GM18868 (cell line): ENCODE measurements at regions not wholly inside any gene's neighbourhood (a gene's known extent, or its start where the extent isn't known, plus 50 kb on each side); places are given as distances from the start of the nearest gene placed in this dataset.
"Not testable (repeated sequence)": the region's sequence is repeated elsewhere in the genome, so short reads cannot be mapped to it uniquely, and the experiment has no call there.

Experiments used
- ATAC-seq: cut with Tn5 transposase; IDR thresholded peaks from one replicate; pipeline ENCODE4 v1.9.1; 2021; ENCODE audit warnings: mild to moderate bottlenecking, moderate library complexity; ENCODE audit not compliant: unreplicated experiment

DNA sequence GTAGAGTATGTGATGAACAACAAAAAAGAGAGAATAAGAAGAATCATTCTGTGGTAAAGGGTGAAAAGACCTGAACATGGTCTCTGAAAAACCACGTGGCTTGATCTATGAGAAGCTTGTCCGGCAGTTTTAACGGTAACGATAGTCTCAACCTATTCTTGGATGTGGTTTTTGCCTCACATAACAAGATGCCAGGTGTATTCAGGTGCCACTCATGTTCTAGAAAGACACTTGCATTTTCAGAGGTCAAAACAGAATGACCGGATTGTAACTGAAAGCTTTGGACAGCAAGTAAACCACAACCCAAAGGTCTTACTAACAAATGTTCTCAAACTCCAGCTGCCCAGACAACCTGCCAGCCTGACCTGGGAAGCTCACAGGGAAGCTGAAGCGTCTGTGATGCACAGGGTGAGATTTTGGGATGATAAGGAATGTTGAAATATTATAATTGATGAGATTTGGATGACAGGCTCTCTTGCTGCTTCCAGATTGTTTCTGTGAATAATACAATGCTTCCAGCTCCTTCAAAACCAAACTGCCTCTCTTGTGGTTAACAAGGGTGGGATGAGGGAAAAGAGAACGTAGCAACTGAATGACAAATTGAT is 137.4 kb upstream of the GRB10 start:
- no peak for ATAC-seq

GRCh38 chr7:50915621-50916020 is 132.9 kb upstream of the GRB10 start:
- no peak for ATAC-seq

DNA sequence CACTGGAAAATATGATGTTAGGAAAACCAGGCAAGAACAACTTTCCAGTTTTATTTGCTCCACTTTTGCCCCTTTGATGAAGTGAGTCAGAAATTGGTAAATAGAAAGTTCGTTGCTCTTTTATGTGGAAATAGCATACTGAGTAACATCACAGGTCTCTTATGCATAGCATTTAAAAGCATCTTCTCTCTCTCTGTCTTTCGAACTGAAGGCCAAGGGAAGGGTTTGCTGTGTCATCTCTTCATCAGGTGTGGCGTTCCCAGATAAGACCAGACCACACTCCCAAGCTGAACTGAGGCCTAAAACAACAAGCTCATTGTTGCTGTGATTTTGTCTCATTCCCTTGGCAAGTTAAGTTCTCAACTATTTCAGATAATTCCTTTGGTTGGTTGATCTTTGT is 131.8 kb upstream of the GRB10 start:
- no peak for ATAC-seq

GRCh38 chr7:50908628-50909290 is 126.1 kb upstream of the GRB10 start:
- ATAC-seq, result no peak

DNA sequence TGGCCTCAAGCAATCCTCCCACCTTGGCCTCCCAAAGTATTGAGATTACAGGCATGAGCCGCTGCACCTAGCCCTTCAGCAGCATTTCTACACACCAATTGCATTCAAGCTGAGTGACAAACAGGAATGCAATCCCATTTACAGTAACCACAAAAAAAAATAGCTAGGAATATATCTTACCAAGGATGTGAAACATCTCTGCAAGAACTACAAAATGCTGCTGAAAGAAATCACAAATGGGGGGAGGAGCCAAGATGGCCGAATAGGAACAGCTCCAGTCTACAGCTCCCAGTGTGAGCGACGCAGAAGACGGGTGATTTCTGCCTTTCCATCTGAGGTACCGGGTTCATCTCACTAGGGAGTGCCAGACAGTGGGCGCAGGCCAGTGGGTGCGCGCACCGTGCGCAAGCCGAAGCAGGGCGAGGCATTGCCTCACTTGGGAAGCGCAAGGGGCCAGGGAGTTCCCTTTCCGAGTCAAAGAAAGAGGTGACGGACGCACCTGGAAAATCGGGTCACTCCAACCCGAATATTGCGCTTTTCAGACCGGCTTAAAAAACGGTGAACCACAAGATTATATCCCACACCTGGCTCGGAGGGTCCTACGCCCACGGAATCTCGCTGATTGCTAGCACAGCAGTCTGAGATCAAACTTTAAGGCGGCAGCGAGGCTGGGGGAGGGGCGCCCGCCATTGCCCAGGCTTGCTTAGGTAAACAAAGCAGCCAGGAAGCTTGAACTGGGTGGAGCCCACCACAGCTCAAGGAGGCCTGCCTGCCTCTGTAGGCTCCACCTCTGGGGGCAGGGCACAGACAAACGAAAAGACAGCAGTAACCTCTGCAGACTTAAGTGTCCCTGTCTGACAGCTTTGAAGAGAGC is 116.1 kb upstream of the GRB10 start:
- not testable (repeated sequence) for ATAC-seq

GRCh38 chr7:50887061-50887460 is 104.4 kb upstream of the GRB10 start:
- not testable (repeated sequence) for ATAC-seq

GRCh38 chr7:50872437-50872836 is 89.7 kb upstream of the GRB10 start:
- no peak for ATAC-seq

DNA sequence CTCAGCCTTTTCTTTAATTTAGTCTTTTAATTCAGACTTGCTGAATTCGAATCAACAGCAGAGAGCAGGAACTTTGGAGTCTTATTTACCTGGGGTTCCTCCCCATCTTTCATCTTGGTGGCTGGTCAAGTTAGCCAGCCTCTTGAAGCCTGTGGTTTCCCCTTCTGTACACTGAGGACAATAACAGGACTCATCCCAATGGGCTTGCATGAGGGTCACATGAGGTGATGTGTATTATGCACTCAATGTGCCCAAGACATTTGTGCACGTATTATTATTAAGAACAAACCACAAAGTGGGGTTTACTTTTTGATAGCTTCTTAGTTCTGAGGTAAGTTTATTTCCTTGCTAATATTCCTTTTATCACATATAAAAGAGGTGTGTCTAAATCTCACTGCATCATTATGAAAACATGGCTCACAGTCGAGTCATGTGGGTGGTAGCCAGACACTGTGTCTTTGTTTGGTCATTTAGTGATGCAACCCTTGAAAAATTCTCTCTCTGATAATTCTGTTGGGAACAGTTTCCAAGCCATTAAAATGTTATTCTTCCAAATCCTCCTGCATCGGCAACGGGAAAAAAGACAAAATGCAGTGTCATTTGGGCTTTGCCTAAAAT is 86.5 kb upstream of the GRB10 start:
- ATAC-seq, result no peak

DNA sequence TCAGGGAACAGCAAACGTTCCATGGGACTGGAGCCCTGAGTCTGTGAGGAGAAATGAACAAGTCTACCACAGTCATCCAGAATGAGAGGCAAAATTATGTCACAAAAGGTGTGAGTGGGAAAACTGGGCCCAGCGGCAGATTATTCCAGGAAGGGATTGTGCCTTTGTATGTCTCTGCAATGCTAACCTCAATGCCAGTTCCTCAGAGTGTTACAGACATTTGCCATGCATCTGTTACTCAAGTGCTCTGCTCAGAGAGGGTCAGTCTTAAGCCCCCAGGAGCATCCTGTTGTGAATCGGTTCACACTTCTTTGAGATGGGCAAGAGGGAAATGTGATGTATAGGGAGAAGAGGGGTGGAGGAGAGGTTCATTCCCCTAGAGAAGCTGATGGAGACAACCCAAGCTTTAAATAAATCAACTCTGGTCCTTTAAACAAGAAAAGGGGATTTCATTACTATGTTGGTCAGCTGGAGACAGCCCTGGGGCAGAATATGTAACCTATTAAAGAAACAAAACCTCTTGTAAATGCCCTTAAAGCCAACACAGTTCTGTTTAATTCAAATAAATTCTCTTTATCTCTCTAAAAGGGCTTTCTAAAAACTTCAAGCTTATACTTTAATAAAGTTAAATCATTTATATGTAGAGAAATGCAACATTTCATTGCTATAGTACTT is 85.9 kb upstream of the GRB10 start:
- ATAC-seq, result no peak

- ATAC-seq, result no peak
Observed at GRCh38 chr7:50867034-50867356, 84.3 kb upstream of the GRB10 start.

DNA sequence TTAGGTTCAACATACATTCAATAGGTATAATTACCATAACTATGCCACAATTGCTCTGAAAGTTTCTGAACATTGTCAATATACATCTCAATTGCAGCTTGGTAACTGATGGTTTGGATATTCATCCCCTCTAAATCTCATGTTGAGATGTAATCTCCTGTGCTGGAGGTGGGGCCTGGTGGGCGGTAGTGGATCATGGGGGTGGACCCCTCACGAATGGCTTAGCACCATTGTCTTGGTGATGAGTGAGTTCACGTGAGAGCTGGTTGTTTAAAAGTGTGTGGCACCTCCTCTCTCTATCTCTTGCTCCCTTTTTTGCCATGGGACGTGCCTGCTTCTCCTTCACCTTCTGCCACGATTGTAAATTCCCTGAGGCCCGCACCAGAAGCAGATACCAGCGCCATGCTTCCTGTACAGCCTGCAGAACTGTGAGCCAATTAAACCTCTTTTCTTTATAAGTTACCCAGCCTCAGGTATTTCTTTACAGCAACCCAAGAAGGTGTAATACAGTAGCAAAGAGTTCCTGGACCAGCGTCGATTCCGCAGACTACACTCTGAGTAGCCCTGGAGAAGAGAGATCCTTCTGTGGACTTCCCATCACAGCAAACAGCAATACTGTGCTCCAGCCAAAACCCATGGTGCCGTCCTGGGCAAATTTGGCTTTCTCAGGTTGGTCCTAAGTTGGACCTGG is 83.8 kb upstream of the GRB10 start:
- no peak for ATAC-seq

GRCh38 chr7:50865450-50865849 is 82.8 kb upstream of the GRB10 start:
- ATAC-seq, result no peak

DNA sequence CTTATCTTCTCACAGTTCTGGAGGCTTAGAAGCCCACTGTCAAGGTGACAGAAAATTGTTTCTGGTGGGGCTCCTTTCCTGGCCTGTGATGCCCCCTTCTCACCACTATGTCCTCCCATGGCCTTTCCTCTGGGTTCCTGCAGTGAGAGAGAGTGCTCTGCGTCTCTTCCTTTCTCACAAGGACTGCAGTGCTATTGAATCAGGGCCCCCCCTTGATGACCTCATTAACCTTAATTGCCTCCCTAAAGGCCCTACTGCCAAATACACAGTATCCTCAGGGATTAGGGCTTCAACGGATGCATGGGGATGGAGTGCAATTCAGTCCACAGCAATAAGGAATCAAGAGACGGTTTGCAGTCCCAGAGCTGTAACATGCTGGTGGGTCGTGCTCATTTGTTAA is 82.0 kb upstream of the GRB10 start:
- no peak for ATAC-seq

DNA sequence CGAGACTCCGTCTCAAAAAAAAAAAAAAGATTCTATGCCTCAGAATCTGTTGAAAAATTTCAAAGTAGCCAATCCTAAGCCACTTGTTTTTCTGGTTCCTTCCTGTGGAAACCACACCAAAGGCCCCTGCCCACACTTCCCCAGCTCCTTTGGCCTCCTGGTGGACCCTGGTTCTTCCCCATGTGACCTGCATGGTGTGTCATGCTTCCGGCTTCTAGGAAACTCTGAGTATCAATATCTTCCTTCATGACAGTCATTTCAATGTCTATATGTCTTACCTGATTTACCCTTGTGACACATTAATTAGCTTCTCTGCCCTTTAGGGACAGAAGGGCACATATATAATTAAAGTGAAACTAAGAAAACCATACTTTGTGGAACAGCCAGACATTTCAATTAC is 80.4 kb upstream of the GRB10 start:
- no peak for ATAC-seq

DNA sequence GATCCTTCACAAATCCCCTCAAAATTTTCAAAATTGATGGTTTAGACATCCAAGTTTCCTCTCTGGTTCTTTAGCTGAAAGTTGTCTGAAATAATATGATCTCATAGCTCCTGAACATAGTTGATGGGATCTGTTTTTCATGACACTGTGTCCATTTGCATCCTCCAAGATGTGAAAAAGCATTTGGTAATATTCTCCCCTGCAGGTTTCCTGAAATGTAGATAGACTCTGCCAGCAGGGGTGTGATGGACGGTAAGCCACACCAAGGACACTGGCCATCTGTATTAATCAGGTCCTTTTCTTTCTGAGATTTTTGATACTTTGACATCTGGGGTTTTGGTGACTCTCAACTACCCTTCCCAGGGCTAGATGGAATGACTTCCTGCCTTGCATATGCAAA is 79.6 kb upstream of the GRB10 start:
- no peak for ATAC-seq

DNA sequence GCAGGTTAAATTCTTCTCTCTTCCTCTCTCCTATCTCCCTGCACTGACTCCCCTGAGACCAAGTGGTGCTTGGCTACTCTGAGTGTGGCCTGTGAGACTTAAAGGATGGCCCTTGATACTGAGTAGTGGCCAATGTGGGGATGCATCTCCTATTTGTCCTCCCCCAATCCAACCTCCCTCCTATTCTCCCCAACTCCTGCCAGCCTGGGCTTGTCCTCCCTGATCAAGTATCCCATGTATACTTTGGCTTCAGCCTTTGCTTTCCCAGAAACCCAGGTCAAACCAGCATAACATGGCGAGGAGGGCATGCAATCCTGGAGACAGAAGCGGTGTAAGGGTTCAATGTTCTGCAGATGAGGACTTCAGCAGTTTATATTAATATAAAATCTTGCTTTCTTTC is 77.9 kb upstream of the GRB10 start:
- no peak for ATAC-seq

DNA sequence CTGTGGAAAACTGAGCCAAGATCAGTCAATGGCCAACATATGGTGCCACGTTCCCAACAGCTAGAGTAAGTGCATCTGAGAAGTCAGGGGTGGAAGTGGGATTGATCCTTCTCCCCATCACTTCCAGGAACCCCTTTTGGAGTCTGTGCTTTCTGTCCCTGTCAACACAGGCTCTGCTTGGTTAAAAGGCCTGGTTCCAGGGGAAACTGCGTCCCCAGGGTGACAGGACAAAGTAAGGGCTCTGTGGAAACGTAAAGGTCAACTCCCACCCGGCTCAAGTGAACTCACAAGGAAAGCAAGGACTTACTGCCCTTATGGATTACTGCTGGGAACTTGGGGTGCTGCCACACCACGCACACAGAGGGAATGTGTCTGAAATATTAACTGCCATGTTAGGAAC is 77.5 kb upstream of the GRB10 start:
- ATAC-seq, result no peak

DNA sequence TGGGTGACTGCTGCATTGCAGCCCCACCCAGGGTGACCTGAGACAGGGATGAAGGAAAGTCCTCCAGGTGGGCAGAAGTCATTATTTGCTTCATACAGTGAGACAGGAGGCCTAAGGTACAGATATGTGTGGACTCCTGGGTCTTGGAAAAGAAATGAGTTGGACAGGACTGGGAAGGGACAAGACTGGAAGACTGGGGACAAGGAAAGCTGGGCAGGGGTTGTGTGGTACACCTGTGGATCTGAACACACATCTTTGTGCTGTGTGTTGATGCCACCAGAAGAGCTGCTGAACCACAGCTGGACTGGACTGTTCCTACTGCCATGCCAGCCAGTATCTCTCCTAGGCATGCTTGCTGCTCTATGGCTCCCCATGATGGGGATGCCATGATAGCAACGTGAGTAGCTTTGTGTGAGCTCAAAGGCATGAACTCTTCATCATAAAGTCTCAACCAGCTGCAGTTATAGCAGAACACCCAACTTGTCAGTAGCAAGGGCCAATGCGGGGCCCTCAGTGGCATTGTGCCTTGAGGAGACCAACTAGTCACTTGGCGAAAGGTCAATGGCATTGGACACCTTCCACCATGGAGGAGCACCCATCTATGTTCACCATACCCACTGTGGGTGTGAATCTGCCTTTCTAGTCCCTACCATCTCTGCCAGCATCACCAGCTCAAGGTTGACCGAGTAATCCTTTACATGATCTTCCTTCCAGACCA is 76.0 kb upstream of the GRB10 start:
- no peak for ATAC-seq

DNA sequence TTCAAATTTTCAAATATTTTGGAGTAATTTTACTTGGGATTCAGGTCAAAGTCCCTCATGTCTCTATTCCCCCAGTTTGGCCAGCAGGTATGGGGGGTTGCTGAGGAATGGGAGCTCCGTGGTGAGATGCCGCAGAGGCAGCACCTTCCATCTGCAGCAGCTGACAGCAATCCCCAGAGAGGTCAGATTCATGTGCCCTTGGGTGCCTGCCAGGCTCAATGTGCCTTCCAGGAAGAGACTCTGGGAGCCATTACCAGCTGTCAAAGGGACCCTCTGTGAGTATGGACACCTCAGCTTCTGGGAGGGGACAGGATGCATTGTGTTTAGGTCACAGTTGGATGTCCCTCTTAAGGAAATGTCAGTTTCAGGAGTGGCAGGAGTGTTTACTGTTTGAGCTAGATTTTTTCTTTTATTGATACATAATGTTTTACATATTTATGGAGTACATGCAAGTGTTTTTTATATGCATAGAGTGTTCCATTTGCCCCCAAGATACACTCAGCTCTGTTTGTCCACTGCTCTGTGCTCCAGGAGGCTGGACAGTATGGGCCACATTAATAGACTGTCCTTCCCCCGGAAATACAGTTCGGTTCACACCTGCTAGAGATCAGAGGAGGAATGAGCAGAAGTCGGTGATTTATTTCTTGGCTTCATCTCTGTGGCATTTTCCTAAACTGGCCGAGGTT is 75.3 kb upstream of the GRB10 start:
- ATAC-seq, result no peak
